GM19240 (cell line): ENCODE measurements at regions not wholly inside any gene's neighbourhood (a gene's known extent, or its start where the extent isn't known, plus 50 kb on each side); places are given as distances from the start of the nearest gene placed in this dataset.
"Not testable (repeated sequence)": the region's sequence is repeated elsewhere in the genome, so short reads cannot be mapped to it uniquely, and the experiment has no call there.

Experiments
- DNase-seq: peaks from one replicate; pipeline ENCODE4 v3.0.0; 2011; ENCODE audit warnings: low spot score; ENCODE audit not compliant: insufficient read length

GRCh38 chr2:207216457-207216856, 50.7 kb upstream of the KLF7 start:
- DNase-seq = no peak

GRCh38 chr2:207217442-207217841, 51.7 kb upstream of the KLF7 start:
- DNase-seq = no peak

GRCh38 chr2:207219081-207219630, 53.4 kb upstream of the KLF7 start:
- DNase-seq = no peak

- DNase-seq = no peak
Measured at GRCh38 chr2:207219676-207220501, 54.1 kb upstream of the KLF7 start.

- DNase-seq = no peak
Measured at GRCh38 chr2:207221731-207222130, 56.0 kb upstream of the KLF7 start.

GRCh38 chr2:207223051-207223450, 57.3 kb upstream of the KLF7 start:
- no peak for DNase-seq

- DNase-seq = no peak
Measured at GRCh38 chr2:207224381-207224780, 58.6 kb upstream of the KLF7 start.

GRCh38 chr2:207224791-207225482, 59.2 kb upstream of the KLF7 start:
- DNase-seq = no peak

- DNase-seq = no peak
Measured at GRCh38 chr2:207225773-207226172, 60.0 kb upstream of the KLF7 start.

- DNase-seq = no peak
Measured at GRCh38 chr2:207226243-207226642, 60.5 kb upstream of the KLF7 start.

- no peak for DNase-seq
Measured at GRCh38 chr2:207226671-207227061, 60.9 kb upstream of the KLF7 start.

GRCh38 chr2:207227062-207227748, 61.5 kb upstream of the KLF7 start:
- DNase-seq = no peak

GRCh38 chr2:207227749-207228145, 62.0 kb upstream of the KLF7 start:
- DNase-seq = no peak

- DNase-seq = no peak
Measured at GRCh38 chr2:207228402-207228801, 62.7 kb upstream of the KLF7 start.

GRCh38 chr2:207229161-207229560, 63.4 kb upstream of the KLF7 start:
- no peak for DNase-seq

- DNase-seq = no peak
Measured at GRCh38 chr2:207230261-207231105, 64.7 kb upstream of the KLF7 start.

- DNase-seq = no peak
Measured at GRCh38 chr2:207231106-207231865, 65.5 kb upstream of the KLF7 start.

GRCh38 chr2:207231967-207232366, 66.2 kb upstream of the KLF7 start:
- DNase-seq = no peak

- not testable (repeated sequence) for DNase-seq
Measured at GRCh38 chr2:207233141-207233540, 67.4 kb upstream of the KLF7 start.

- no peak for DNase-seq
Measured at GRCh38 chr2:207233731-207234130, 68.0 kb upstream of the KLF7 start.
